NCI-H2107 (cell line): ENCODE measurements at regions not wholly inside any gene's neighbourhood (a gene's known extent, or its start where the extent isn't known, plus 50 kb on each side); places are given as distances from the start of the nearest gene placed in this dataset.
"Not testable (repeated sequence)": the region's sequence is repeated elsewhere in the genome, so short reads cannot be mapped to it uniquely, and the experiment has no call there.

Experiments used
- DNase-seq: peaks from one replicate; lab custom pipeline; 2025; lab: John Stamatoyannopoulos, UW

GRCh38 chr5:68115584-68115983 is 100.0 kb upstream of the PIK3R1 start:
- DNase-seq: no peak

- DNase-seq: no peak
These were observed 101.0 kb upstream of the PIK3R1 start for GRCh38 chr5:68114378-68115040.

- DNase-seq: no peak
These were observed 102.9 kb upstream of the PIK3R1 start for GRCh38 chr5:68112658-68113057.

GRCh38 chr5:68110894-68111293 is 104.7 kb upstream of the PIK3R1 start:
- DNase-seq: no peak

- no peak for DNase-seq
These were observed 105.3 kb upstream of the PIK3R1 start for GRCh38 chr5:68110264-68110663.

GRCh38 chr5:68104217-68104616 is 111.3 kb upstream of the PIK3R1 start:
- DNase-seq: not testable (repeated sequence)

GRCh38 chr5:68103297-68103696 is 112.3 kb upstream of the PIK3R1 start:
- not testable (repeated sequence) for DNase-seq

GRCh38 chr5:68099327-68099726 is 116.2 kb upstream of the PIK3R1 start:
- no peak for DNase-seq

GRCh38 chr5:68093455-68094159 is 121.9 kb upstream of the PIK3R1 start:
- no peak for DNase-seq

- no peak for DNase-seq
These were observed 127.3 kb upstream of the PIK3R1 start for GRCh38 chr5:68088302-68088701.

- DNase-seq: no peak
These were observed 127.7 kb upstream of the PIK3R1 start for GRCh38 chr5:68087866-68088265.

GRCh38 chr5:68086857-68087256 is 128.7 kb upstream of the PIK3R1 start:
- no peak for DNase-seq

- no peak for DNase-seq
These were observed 129.1 kb upstream of the PIK3R1 start for GRCh38 chr5:68086439-68086838.

- DNase-seq: no peak
These were observed 131.2 kb upstream of the PIK3R1 start for GRCh38 chr5:68084396-68084795.

- DNase-seq: no peak
These were observed 135.1 kb upstream of the PIK3R1 start for GRCh38 chr5:68080282-68081050.

- no peak for DNase-seq
These were observed 138.1 kb upstream of the PIK3R1 start for GRCh38 chr5:68077349-68077894.

GRCh38 chr5:68074633-68075032 is 140.9 kb upstream of the PIK3R1 start:
- DNase-seq: no peak

- DNase-seq: no peak
These were observed 141.4 kb upstream of the PIK3R1 start for GRCh38 chr5:68074048-68074632.

GRCh38 chr5:68071736-68072135 is 143.8 kb upstream of the PIK3R1 start:
- DNase-seq: no peak

- no peak for DNase-seq
These were observed 144.3 kb upstream of the PIK3R1 start for GRCh38 chr5:68071282-68071632.

- DNase-seq: no peak
These were observed 144.8 kb upstream of the PIK3R1 start for GRCh38 chr5:68070591-68071281.
